ENCODE measurements at regions not wholly inside any gene's neighbourhood (a gene's known extent, or its start where the extent isn't known, plus 50 kb on each side); places are given as distances from the start of the nearest gene placed in this dataset.

GRCh38 chr22:27329131-27329850 is 472.3 kb downstream of the MN1 start:
- TF ChIP-seq EZH2 (IDR thresholded peaks at IDR 0.05; ENCODE audit: borderline replicate concordance, insufficient read depth, low read depth, low read length, poor library complexity, severe bottlenecking) = no peak
- TF ChIP-seq, protein P1, sequence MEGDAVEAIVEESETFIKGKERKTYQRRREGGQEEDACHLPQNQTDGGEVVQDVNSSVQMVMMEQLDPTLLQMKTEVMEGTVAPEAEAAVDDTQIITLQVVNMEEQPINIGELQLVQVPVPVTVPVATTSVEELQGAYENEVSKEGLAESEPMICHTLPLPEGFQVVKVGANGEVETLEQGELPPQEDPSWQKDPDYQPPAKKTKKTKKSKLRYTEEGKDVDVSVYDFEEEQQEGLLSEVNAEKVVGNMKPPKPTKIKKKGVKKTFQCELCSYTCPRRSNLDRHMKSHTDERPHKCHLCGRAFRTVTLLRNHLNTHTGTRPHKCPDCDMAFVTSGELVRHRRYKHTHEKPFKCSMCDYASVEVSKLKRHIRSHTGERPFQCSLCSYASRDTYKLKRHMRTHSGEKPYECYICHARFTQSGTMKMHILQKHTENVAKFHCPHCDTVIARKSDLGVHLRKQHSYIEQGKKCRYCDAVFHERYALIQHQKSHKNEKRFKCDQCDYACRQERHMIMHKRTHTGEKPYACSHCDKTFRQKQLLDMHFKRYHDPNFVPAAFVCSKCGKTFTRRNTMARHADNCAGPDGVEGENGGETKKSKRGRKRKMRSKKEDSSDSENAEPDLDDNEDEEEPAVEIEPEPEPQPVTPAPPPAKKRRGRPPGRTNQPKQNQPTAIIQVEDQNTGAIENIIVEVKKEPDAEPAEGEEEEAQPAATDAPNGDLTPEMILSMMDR (IDR thresholded peaks at IDR 0.05) = no peak
